ENCODE measurements at regions not wholly inside any gene's neighbourhood (a gene's known extent, or its start where the extent isn't known, plus 50 kb on each side); places are given as distances from the start of the nearest gene placed in this dataset.

DNA sequence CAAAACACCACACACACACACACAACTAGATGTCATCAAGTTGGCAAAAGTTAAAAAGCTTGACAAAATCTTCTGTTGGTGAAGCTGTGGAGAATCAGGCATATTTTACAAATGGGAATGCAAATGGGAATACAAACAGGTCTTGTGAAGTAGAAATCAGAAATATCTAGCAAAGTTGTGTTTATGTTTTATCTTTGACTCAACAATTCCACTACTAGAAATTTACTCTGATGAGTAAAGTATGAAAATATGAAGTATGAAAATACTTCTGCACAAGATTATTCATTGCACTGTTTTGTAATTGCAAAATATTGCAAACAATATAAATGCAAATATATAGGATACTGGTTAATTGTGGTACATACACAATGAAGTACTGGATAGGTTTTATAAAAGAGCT is 1166.0 kb upstream of the GJE1 start:
- Histone ChIP-seq H4K20me1 (ENCODE audit: insufficient read depth) (no peaks in the 10 kb centered on the region), H2AFZ (ENCODE audit: low read depth, low read length) (no peak overlapping the region), H3K4me2 (ENCODE audit: low read length) (no peak overlapping the region), H3K27ac (ENCODE audit: low read length) (no peak overlapping the region), H3K27me3 (ENCODE audit: insufficient read depth, low read depth, low read length) (no peaks in the 10 kb centered on the region), H3K79me2 (replicated peaks; ENCODE audit: insufficient read depth, low read length) (no peaks in the 10 kb centered on the region), H3K9me2 (ENCODE audit: insufficient read depth, low read length) (no peaks in the 10 kb centered on the region), H3K36me3 (ENCODE audit: insufficient read depth, low read length) (no peaks in the 10 kb centered on the region), H3K4me3 (ENCODE audit: low read length) (no peak overlapping the region), H3F3A (ENCODE audit: insufficient read depth, low read length, poor library complexity, severe bottlenecking) (no peaks in the 10 kb centered on the region), H3K9ac (ENCODE audit: low read length) (no peak overlapping the region), H3K9me3 (ENCODE audit: low read length) (no peaks in the 10 kb centered on the region)
- no peak for TF ChIP-seq SMC3 (conservative IDR thresholded peaks at IDR 0.05; ENCODE audit: poor library complexity)
- TF ChIP-seq RAD21 (conservative IDR thresholded peaks at IDR 0.05): no peak
- TF ChIP-seq EP300 (conservative IDR thresholded peaks at IDR 0.05; ENCODE audit: poor library complexity, severe bottlenecking): no peak
- TF ChIP-seq, protein P1, sequence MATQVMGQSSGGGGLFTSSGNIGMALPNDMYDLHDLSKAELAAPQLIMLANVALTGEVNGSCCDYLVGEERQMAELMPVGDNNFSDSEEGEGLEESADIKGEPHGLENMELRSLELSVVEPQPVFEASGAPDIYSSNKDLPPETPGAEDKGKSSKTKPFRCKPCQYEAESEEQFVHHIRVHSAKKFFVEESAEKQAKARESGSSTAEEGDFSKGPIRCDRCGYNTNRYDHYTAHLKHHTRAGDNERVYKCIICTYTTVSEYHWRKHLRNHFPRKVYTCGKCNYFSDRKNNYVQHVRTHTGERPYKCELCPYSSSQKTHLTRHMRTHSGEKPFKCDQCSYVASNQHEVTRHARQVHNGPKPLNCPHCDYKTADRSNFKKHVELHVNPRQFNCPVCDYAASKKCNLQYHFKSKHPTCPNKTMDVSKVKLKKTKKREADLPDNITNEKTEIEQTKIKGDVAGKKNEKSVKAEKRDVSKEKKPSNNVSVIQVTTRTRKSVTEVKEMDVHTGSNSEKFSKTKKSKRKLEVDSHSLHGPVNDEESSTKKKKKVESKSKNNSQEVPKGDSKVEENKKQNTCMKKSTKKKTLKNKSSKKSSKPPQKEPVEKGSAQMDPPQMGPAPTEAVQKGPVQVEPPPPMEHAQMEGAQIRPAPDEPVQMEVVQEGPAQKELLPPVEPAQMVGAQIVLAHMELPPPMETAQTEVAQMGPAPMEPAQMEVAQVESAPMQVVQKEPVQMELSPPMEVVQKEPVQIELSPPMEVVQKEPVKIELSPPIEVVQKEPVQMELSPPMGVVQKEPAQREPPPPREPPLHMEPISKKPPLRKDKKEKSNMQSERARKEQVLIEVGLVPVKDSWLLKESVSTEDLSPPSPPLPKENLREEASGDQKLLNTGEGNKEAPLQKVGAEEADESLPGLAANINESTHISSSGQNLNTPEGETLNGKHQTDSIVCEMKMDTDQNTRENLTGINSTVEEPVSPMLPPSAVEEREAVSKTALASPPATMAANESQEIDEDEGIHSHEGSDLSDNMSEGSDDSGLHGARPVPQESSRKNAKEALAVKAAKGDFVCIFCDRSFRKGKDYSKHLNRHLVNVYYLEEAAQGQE (IDR thresholded peaks at IDR 0.05; ENCODE audit: borderline replicate concordance): no peak
- TF ChIP-seq EZH2 (IDR thresholded peaks at IDR 0.05; ENCODE audit: borderline replicate concordance, insufficient read depth, low read length, poor library complexity, severe bottlenecking): no peak
- TF ChIP-seq TAF1 (IDR thresholded peaks at IDR 0.05; ENCODE audit: low read depth): no peak
- no peak for TF ChIP-seq POLR2AphosphoS5 (IDR thresholded peaks at IDR 0.05)
- TF ChIP-seq, protein P2, sequence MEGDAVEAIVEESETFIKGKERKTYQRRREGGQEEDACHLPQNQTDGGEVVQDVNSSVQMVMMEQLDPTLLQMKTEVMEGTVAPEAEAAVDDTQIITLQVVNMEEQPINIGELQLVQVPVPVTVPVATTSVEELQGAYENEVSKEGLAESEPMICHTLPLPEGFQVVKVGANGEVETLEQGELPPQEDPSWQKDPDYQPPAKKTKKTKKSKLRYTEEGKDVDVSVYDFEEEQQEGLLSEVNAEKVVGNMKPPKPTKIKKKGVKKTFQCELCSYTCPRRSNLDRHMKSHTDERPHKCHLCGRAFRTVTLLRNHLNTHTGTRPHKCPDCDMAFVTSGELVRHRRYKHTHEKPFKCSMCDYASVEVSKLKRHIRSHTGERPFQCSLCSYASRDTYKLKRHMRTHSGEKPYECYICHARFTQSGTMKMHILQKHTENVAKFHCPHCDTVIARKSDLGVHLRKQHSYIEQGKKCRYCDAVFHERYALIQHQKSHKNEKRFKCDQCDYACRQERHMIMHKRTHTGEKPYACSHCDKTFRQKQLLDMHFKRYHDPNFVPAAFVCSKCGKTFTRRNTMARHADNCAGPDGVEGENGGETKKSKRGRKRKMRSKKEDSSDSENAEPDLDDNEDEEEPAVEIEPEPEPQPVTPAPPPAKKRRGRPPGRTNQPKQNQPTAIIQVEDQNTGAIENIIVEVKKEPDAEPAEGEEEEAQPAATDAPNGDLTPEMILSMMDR (IDR thresholded peaks at IDR 0.05; ENCODE audit: poor library complexity, severe bottlenecking): no peak
- TF ChIP-seq MXI1 (conservative IDR thresholded peaks at IDR 0.05; ENCODE audit: poor library complexity, severe bottlenecking): no peak

DNA sequence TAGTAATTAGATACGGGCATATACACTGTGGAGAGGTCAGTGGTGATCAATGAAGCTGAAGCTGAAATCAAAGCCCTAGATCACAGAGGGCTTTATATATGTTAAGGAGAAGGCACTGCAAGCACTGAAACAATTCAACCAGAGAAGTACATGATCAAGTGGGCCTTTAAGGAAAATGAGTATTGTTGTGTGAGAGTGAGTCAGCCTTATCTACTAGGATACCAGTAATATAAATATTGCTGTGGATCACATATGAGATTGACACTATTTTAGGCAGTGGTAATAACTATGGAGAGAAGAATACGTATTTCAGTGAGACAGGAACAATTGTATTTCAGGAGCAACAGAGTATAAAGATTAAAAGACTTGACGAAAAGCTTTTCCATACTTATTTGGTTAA is 1172.2 kb upstream of the GJE1 start:
- no peak for TF ChIP-seq TAF1 (IDR thresholded peaks at IDR 0.05; ENCODE audit: low read depth)
- Histone ChIP-seq H3F3A (ENCODE audit: insufficient read depth, low read length, poor library complexity, severe bottlenecking) (no peaks in the 10 kb centered on the region), H3K27ac (ENCODE audit: low read length) (no peak overlapping the region), H3K27me3 (ENCODE audit: insufficient read depth, low read depth, low read length) (no peaks in the 10 kb centered on the region), H3K9me2 (ENCODE audit: insufficient read depth, low read length) (no peaks in the 10 kb centered on the region), H3K36me3 (ENCODE audit: insufficient read depth, low read length) (no peaks in the 10 kb centered on the region), H3K4me3 (ENCODE audit: low read length) (no peak overlapping the region), H4K20me1 (ENCODE audit: insufficient read depth) (no peaks in the 10 kb centered on the region), H3K9ac (ENCODE audit: low read length) (no peak overlapping the region), H3K4me2 (ENCODE audit: low read length) (no peak overlapping the region), H2AFZ (ENCODE audit: low read depth, low read length) (no peak overlapping the region), H3K9me3 (ENCODE audit: low read length) (no peaks in the 10 kb centered on the region), H3K79me2 (replicated peaks; ENCODE audit: insufficient read depth, low read length) (no peaks in the 10 kb centered on the region)

DNA sequence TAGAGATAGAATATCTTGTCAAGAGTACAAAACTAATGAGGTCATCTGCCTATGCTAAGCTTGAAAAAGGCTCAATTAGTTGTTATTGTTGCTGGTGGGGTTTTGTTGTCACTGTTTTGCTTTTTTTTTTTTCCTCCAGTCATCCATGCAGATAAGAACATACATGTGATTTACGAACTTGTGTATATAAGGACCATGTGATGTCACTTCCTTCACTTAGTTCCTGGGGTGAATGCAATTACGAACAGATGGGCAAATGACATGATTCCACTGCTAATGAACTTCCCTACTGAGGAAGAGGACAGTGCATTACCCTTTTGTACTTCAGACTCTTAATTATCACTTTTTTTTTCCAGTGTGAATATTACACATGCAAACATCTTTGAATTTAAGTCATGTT is 1175.3 kb upstream of the GJE1 start:
- Histone ChIP-seq H4K20me1 (ENCODE audit: insufficient read depth) (no peaks in the 10 kb centered on the region), H3K27ac (ENCODE audit: low read length) (no peak overlapping the region), H3K4me2 (ENCODE audit: low read length) (no peak overlapping the region), H3K9ac (ENCODE audit: low read length) (no peak overlapping the region), H3K27me3 (ENCODE audit: insufficient read depth, low read depth, low read length) (no peaks in the 10 kb centered on the region), H3K79me2 (replicated peaks; ENCODE audit: insufficient read depth, low read length) (no peaks in the 10 kb centered on the region), H3K9me2 (ENCODE audit: insufficient read depth, low read length) (no peaks in the 10 kb centered on the region), H3F3A (ENCODE audit: insufficient read depth, low read length, poor library complexity, severe bottlenecking) (no peaks in the 10 kb centered on the region), H3K9me3 (ENCODE audit: low read length) (no peaks in the 10 kb centered on the region), H3K36me3 (ENCODE audit: insufficient read depth, low read length) (no peaks in the 10 kb centered on the region), H2AFZ (ENCODE audit: low read depth, low read length) (no peak overlapping the region), H3K4me3 (ENCODE audit: low read length) (no peak overlapping the region)
- TF ChIP-seq SMC3 (conservative IDR thresholded peaks at IDR 0.05; ENCODE audit: poor library complexity) (no peak), TAF1 (IDR thresholded peaks at IDR 0.05; ENCODE audit: low read depth) (no peak), EZH2 (IDR thresholded peaks at IDR 0.05; ENCODE audit: borderline replicate concordance, insufficient read depth, low read length, poor library complexity, severe bottlenecking) (no peak), EP300 (conservative IDR thresholded peaks at IDR 0.05; ENCODE audit: poor library complexity, severe bottlenecking) (no peak), MXI1 (conservative IDR thresholded peaks at IDR 0.05; ENCODE audit: poor library complexity, severe bottlenecking) (no peak), RAD21 (conservative IDR thresholded peaks at IDR 0.05) (no peak), POLR2AphosphoS5 (IDR thresholded peaks at IDR 0.05) (no peak)
- TF ChIP-seq, protein P2 (IDR thresholded peaks at IDR 0.05; ENCODE audit: poor library complexity, severe bottlenecking): no peak
- TF ChIP-seq, protein P1 (IDR thresholded peaks at IDR 0.05; ENCODE audit: borderline replicate concordance): no peak

Data from neural cell (in vitro differentiated cells).